ENCODE measurements at regions not wholly inside any gene's neighbourhood (a gene's known extent, or its start where the extent isn't known, plus 50 kb on each side); places are given as distances from the start of the nearest gene placed in this dataset.
"Not testable (repeated sequence)": the region's sequence is repeated elsewhere in the genome, so short reads cannot be mapped to it uniquely, and the experiment has no call there.

DNA sequence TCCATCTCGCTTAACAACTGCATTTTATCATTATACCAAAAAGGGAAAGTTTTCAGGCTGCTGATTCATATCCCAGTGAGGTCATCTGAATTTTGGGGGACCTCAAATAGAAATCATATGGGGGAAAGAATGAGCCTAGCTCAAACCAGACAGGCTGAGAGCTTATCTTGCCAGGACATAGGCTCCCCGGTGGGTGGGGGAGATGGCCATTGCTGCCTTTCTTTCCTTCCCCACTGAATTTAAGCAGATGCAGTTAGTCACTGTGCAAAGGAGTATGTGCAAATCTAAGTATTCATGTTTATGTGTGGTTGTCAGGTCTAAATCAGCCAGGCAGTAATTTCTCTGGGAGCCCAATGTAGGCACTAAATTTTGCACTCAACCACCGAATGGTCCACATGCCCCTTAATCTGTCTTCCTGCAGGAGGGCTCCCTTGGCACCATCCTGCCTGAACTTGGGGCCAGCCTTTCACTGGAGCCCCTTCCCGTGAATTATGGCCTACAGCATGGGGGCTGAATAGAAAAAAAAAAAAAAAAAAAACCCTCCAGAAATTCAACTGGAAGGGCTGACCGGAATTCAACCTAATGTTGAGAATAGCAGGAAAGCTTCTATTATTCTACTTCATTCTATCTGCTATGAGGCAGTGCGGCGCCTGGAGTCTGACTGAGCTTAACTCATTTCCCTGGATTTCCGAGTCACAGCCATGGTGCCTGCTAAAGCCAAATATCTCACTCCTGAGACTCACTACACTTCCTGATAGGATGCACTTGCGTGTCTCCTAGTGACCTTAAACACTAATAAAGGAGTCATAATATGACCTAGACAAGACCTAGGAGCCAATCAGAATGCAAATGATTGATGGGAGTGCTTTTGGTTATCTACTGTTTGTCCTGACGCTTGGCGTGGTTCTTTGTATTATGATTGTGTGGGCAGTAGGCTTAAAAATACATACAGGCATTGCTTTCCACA lies 161.5 kb upstream of the HEY2 start:
- no peak for TF ChIP-seq EP300 (IDR thresholded peaks at IDR 0.05; ENCODE audit: low read depth)
- TF ChIP-seq POLR2AphosphoS5 (IDR thresholded peaks at IDR 0.05) = no peak
- TF ChIP-seq POLR2A (IDR thresholded peaks at IDR 0.05) = no peak
- TF ChIP-seq, protein P1, sequence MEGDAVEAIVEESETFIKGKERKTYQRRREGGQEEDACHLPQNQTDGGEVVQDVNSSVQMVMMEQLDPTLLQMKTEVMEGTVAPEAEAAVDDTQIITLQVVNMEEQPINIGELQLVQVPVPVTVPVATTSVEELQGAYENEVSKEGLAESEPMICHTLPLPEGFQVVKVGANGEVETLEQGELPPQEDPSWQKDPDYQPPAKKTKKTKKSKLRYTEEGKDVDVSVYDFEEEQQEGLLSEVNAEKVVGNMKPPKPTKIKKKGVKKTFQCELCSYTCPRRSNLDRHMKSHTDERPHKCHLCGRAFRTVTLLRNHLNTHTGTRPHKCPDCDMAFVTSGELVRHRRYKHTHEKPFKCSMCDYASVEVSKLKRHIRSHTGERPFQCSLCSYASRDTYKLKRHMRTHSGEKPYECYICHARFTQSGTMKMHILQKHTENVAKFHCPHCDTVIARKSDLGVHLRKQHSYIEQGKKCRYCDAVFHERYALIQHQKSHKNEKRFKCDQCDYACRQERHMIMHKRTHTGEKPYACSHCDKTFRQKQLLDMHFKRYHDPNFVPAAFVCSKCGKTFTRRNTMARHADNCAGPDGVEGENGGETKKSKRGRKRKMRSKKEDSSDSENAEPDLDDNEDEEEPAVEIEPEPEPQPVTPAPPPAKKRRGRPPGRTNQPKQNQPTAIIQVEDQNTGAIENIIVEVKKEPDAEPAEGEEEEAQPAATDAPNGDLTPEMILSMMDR (IDR thresholded peaks at IDR 0.05) = no peak
- no peak for DNase-seq
- WGBS, 2 donors (ENCODE audit: low coverage in 1 of 2) = 53 to 72% methylated on average over 6 to 11 of the region's 11 CpGs
- in situ Hi-C loops (cut with MboI; ENCODE audit: low pct_ligation_motif_present in 1 of 4, low pct_unique_long_range_greater_than_20kb in 1 of 4, low sequenced_read_pairs in 3 of 4) (no loop called here), intact Hi-C loops (cut with DNase I; ENCODE audit: low total_unique reads) (no loop called here)
- Histone ChIP-seq H3K36me3 (no peaks in the 10 kb centered on the region), H3K27ac (no peak overlapping the region), H3K27me3 (no peaks in the 10 kb centered on the region), H3K9me3 (no peaks in the 10 kb centered on the region), H3K4me3 (no peak overlapping the region), H3K4me1 (no peaks in the 10 kb centered on the region)

DNA sequence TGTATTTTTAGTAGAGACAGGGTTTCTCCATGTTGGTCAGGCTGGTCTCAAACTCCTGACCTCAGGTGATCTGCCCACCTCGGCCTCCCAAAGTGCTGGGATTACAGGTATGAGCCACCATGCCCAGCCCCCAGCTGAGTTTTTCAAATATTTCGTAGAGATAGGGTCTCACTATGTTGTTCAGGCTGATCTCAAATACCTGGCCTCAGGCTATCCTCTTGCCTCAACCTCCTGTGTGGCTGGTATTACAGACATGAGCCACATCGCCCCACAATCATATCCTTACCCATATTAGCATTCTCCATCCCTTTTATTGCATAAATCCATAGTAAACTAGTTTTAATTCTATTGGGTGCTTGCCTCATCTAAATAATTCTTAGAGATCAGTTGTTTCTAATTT lies 157.6 kb upstream of the HEY2 start:
- H3K27me3 ChIP-seq; H3K9me3 ChIP-seq; H3K27ac ChIP-seq; intact Hi-C loops (cut with DNase I; ENCODE audit: low total_unique reads); H3K36me3 ChIP-seq; in situ Hi-C loops (cut with MboI; ENCODE audit: low pct_ligation_motif_present in 1 of 4, low pct_unique_long_range_greater_than_20kb in 1 of 4, low sequenced_read_pairs in 3 of 4); H3K4me1 ChIP-seq; H3K4me3 ChIP-seq; DNase-seq: not testable (repeated sequence)
- WGBS, 2 donors (ENCODE audit: low coverage in 1 of 2) = 71% methylated on average over 3 of the region's 3 CpGs; no CpG with 5 or more reads in 1 of the 2 donors

DNA sequence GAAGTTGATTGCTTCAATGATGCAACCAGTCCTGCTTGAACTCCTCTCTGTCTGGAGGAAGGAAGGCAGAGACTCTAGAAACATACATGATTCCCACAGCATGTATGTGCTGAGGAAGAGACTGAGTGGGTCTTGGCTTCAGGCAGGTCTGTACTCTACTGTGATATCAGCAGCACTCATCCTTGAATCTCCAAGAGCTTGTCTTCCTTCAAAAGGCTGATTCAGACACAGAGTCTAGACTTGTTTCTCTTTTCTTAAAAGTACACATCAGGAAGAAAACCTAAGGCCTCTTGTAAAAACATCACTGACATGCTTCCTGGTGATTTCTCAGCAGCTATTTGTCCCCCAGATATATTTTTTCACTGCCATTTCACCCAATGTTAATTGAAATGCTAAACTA lies 155.7 kb upstream of the HEY2 start:
- in situ Hi-C loops (cut with MboI; ENCODE audit: low pct_ligation_motif_present in 1 of 4, low pct_unique_long_range_greater_than_20kb in 1 of 4, low sequenced_read_pairs in 3 of 4) (no loop called here), intact Hi-C loops (cut with DNase I; ENCODE audit: low total_unique reads) (no loop called here)
- DNase-seq = no peak
- TF ChIP-seq, protein P1 (IDR thresholded peaks at IDR 0.05) = no peak
- no peaks in the 10 kb centered on the region for H3K9me3 ChIP-seq
- no peak overlapping the region for H3K27ac ChIP-seq
- H3K27me3 ChIP-seq = no peaks in the 10 kb centered on the region
- no peaks in the 10 kb centered on the region for H3K4me1 ChIP-seq
- no peak overlapping the region for H3K4me3 ChIP-seq
- no peaks in the 10 kb centered on the region for H3K36me3 ChIP-seq

DNA sequence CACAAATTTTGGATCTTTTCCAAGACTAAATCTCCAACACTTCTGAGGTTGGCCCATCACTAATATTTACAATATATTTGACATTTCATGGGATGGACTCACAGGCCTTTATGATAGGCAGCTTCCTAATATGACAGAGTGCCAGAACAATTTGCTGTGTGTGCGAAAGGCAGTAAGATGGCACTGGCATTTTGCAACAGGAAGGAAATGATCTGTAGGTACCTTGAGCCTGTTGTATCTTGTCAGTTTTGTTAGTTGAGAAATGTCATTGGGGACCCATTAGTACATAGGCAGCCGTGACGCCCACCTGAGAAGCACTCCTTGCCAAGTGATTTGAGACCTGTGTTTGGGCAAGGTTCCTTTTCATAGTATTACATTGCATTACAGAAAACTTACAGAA lies 153.4 kb upstream of the HEY2 start:
- no peaks in the 10 kb centered on the region for H3K36me3 ChIP-seq
- no peak overlapping the region for H3K27ac ChIP-seq
- no peak overlapping the region for H3K4me3 ChIP-seq
- in situ Hi-C loops (cut with MboI; ENCODE audit: low pct_ligation_motif_present in 1 of 4, low pct_unique_long_range_greater_than_20kb in 1 of 4, low sequenced_read_pairs in 3 of 4) = no loop called here
- 91 to 92% methylated on average over 3 of the region's 3 CpGs for WGBS, 2 donors (ENCODE audit: low coverage in 1 of 2)
- H3K4me1 ChIP-seq = no peaks in the 10 kb centered on the region
- no peaks in the 10 kb centered on the region for H3K27me3 ChIP-seq
- H3K9me3 ChIP-seq = no peaks in the 10 kb centered on the region
- intact Hi-C loops (cut with DNase I; ENCODE audit: low total_unique reads) = no loop called here
- DNase-seq = no peak
- TF ChIP-seq EP300 (IDR thresholded peaks at IDR 0.05; ENCODE audit: low read depth) (no peak), POLR2A (IDR thresholded peaks at IDR 0.05) (no peak), POLR2AphosphoS5 (IDR thresholded peaks at IDR 0.05) (no peak)
- TF ChIP-seq, protein P1 (IDR thresholded peaks at IDR 0.05) = no peak

All from transverse colon (tissue), 4 donors.